Islet of Langerhans (tissue), 1 donor: ENCODE measurements at regions not wholly inside any gene's neighbourhood (a gene's known extent, or its start where the extent isn't known, plus 50 kb on each side); places are given as distances from the start of the nearest gene placed in this dataset.

ENCODE experiments used
- FAIRE-seq: peaks from one replicate; lab custom pipeline; 2011; peaks lifted over from hg19 to GRCh38; lab: Jason Lieb, UNC

GRCh38 chr5:87949676-87950631, 318.7 kb downstream of the TMEM161B start:
- no peak for FAIRE-seq

GRCh38 chr5:87948486-87948885, 320.2 kb downstream of the TMEM161B start:
- FAIRE-seq, result no peak

- FAIRE-seq, result no peak
These were observed 322.4 kb downstream of the TMEM161B start for GRCh38 chr5:87946271-87946670.

GRCh38 chr5:87945286-87945650, 323.4 kb downstream of the TMEM161B start:
- FAIRE-seq, result no peak

GRCh38 chr5:87944553-87945285, 323.9 kb downstream of the TMEM161B start:
- FAIRE-seq, result no peak

GRCh38 chr5:87940775-87941174, 327.9 kb downstream of the TMEM161B start:
- no peak for FAIRE-seq

- FAIRE-seq, result no peak
These were observed 332.0 kb downstream of the TMEM161B start for GRCh38 chr5:87936667-87937066.

- no peak for FAIRE-seq
These were observed 344.2 kb downstream of the TMEM161B start for GRCh38 chr5:87924436-87924835.

GRCh38 chr5:87916320-87916719, 352.3 kb downstream of the TMEM161B start:
- no peak for FAIRE-seq

- no peak for FAIRE-seq
These were observed 356.2 kb downstream of the TMEM161B start for GRCh38 chr5:87912419-87912818.

- FAIRE-seq, result no peak
These were observed 359.3 kb downstream of the TMEM161B start for GRCh38 chr5:87909382-87909781.

- no peak for FAIRE-seq
These were observed 361.7 kb downstream of the TMEM161B start for GRCh38 chr5:87906962-87907361.

- no peak for FAIRE-seq
These were observed 368.2 kb downstream of the TMEM161B start for GRCh38 chr5:87900419-87900818.

GRCh38 chr5:87899721-87900131, 368.9 kb downstream of the TMEM161B start:
- FAIRE-seq, result no peak

GRCh38 chr5:87899208-87899661, 369.4 kb downstream of the TMEM161B start:
- FAIRE-seq, result no peak

GRCh38 chr5:87898574-87898973, 370.1 kb downstream of the TMEM161B start:
- no peak for FAIRE-seq

GRCh38 chr5:87888139-87888538, 380.5 kb downstream of the TMEM161B start:
- no peak for FAIRE-seq

- no peak for FAIRE-seq
These were observed 381.4 kb downstream of the TMEM161B start for GRCh38 chr5:87887247-87887646.

GRCh38 chr5:87886164-87886563, 382.5 kb downstream of the TMEM161B start:
- no peak for FAIRE-seq

GRCh38 chr5:87885758-87886157, 382.9 kb downstream of the TMEM161B start:
- FAIRE-seq, result no peak

GRCh38 chr5:87877495-87877894, 391.1 kb downstream of the TMEM161B start:
- no peak for FAIRE-seq

- FAIRE-seq, result no peak
These were observed 391.6 kb downstream of the TMEM161B start for GRCh38 chr5:87877023-87877422.

- no peak for FAIRE-seq
These were observed 392.0 kb downstream of the TMEM161B start for GRCh38 chr5:87876616-87877015.
